Mucosa of descending colon (tissue), 3 donors: ENCODE measurements at regions not wholly inside any gene's neighbourhood (a gene's known extent, or its start where the extent isn't known, plus 50 kb on each side); places are given as distances from the start of the nearest gene placed in this dataset.

Source experiments
- ATAC-seq: fragments of 200-7000 bp; cut with Tn5 transposase; one replicate; pipeline ENCODE4 v1.9.1; 2020; ENCODE audit warnings: mild to moderate bottlenecking, moderate library complexity
- DNase-seq, 3 donors: peaks; one replicate each; pipeline ENCODE4 v3.0.0-alpha.2; 2020
- H3K36me3 ChIP-seq: fragments of 200-600 bp; one replicate; pipeline ENCODE4 v1.8.0; 2021; ENCODE audit warnings: low read depth, mild to moderate bottlenecking
- H3K4me1 ChIP-seq: fragments of 200-600 bp; one replicate; pipeline ENCODE4 v1.8.0; 2021; ENCODE audit warnings: low read depth, mild to moderate bottlenecking
- H3K4me3 ChIP-seq: fragments of 200-600 bp; one replicate; pipeline ENCODE4 v1.8.0; 2021; ENCODE audit warnings: mild to moderate bottlenecking
- H3K9me3 ChIP-seq: fragments of 200-600 bp; one replicate; pipeline ENCODE4 v1.8.0; 2021; ENCODE audit warnings: mild to moderate bottlenecking
- intact Hi-C, 2 donors: fragments of 100-400 bp; cut with DNase I in 1 of 2; cut with micrococcal nuclease in 1 of 2; formaldehyde crosslinking; loops; one replicate each; pipeline versions ENCODE4 v1.11.0 to v1.11.1; 2022; cut with DNase I, micrococcal nuclease
- TF ChIP-seq, protein P1 (sequence below): fragments of 200-600 bp; IDR thresholded peaks from one replicate; pipeline ENCODE4 v1.8.0; 2022; ENCODE audit warnings: antibody characterized with exemption, mild to moderate bottlenecking
- donor health status: DM: no; HTN: no; CAD: no; lungs with moderate emphysema.
- donor health status: DM: no; HTN: no; CAD: no.
- donor health status: DM: no; HTN: yes; CAD: no.

DNA sequence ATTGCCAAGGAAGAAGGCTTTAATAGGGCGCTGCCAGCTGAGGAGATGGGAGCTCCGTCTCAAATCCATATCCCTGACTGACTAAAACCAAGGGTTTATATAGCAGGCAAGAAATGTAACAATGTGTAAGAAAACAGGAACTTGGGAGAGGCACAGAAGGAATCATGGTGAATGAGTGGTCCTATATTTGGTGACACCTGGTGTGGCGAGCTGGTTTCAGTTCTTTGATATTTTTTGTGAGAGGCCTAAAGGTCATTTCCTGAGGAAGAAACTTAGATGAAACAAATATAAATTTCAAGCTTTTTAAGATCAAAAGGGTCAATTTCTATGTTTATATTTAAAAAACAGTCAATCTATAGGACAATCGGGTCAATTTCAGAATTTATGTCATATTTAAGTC is 826.3 kb downstream of the SLITRK6 start:
- DNase-seq (no peak), ATAC-seq (no peak)
- no peak overlapping the region for H3K4me3 ChIP-seq
- TF ChIP-seq, protein P1, sequence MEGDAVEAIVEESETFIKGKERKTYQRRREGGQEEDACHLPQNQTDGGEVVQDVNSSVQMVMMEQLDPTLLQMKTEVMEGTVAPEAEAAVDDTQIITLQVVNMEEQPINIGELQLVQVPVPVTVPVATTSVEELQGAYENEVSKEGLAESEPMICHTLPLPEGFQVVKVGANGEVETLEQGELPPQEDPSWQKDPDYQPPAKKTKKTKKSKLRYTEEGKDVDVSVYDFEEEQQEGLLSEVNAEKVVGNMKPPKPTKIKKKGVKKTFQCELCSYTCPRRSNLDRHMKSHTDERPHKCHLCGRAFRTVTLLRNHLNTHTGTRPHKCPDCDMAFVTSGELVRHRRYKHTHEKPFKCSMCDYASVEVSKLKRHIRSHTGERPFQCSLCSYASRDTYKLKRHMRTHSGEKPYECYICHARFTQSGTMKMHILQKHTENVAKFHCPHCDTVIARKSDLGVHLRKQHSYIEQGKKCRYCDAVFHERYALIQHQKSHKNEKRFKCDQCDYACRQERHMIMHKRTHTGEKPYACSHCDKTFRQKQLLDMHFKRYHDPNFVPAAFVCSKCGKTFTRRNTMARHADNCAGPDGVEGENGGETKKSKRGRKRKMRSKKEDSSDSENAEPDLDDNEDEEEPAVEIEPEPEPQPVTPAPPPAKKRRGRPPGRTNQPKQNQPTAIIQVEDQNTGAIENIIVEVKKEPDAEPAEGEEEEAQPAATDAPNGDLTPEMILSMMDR, result no peak
- no peaks in the 10 kb centered on the region for H3K9me3 ChIP-seq
- intact Hi-C loops, result no loop called here
- H3K36me3 ChIP-seq, result no peaks in the 10 kb centered on the region
- no peaks in the 10 kb centered on the region for H3K4me1 ChIP-seq

- no peaks in the 10 kb centered on the region for H3K9me3 ChIP-seq
- H3K4me1 ChIP-seq, result no peaks in the 10 kb centered on the region
- TF ChIP-seq, protein P1, result no peak
- DNase-seq (no peak), ATAC-seq (no peak)
- intact Hi-C loops, result no loop called here
- H3K36me3 ChIP-seq, result no peaks in the 10 kb centered on the region
- no peak overlapping the region for H3K4me3 ChIP-seq
These were observed 836.4 kb downstream of the SLITRK6 start for GRCh38 chr13:84962849-84963248.

GRCh38 chr13:84962141-84962750 is 837.0 kb downstream of the SLITRK6 start:
- DNase-seq, result no peak
- H3K4me3 ChIP-seq, result no peak overlapping the region
- no peaks in the 10 kb centered on the region for H3K9me3 ChIP-seq
- intact Hi-C loops, result no loop called here
- TF ChIP-seq, protein P1, result no peak
- H3K36me3 ChIP-seq, result no peaks in the 10 kb centered on the region
- H3K4me1 ChIP-seq, result no peaks in the 10 kb centered on the region
- no peak for ATAC-seq

DNA sequence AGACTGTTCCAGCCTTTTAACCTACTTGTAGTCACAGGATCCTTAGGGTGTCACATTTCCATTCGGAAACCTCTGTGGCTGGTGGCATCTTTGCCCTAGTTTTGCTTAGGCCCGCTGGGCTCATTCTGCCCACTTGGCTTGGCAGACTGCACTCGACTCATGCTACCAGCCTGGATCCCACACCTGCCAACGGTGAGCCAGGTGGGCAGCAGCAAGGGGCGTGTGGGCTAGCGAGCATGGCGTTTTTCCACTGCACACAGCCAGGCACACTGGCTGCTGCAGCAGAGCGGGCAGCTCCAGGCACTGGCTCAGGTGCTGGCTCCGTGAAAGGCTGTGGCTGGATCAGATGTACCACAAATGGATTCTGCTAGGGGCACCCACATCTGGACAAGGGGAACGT is 838.2 kb downstream of the SLITRK6 start:
- H3K36me3 ChIP-seq, result no peaks in the 10 kb centered on the region
- intact Hi-C loops, result no loop called here
- TF ChIP-seq, protein P1, result no peak
- H3K4me1 ChIP-seq, result no peaks in the 10 kb centered on the region
- no peak overlapping the region for H3K4me3 ChIP-seq
- no peak for ATAC-seq
- H3K9me3 ChIP-seq, result no peaks in the 10 kb centered on the region
- no peak for DNase-seq

DNA sequence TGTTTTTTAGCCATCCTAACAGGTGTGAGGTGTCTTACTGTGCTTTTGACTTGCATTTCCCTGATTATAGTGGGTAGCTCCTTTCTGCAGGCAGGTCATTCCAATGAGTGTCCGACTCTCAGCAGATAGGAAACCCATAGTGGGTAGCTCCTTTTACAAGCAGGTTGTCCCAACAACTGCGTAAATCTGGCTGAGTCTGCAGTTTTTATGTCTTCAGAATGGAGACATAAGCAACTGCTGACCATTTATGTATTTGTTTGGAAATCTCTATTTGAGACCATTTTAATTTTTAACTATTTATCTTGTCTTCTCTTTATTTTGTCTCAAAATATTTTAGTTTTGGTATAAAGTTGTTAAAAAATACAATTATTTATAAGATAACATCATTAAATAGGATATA is 839.4 kb downstream of the SLITRK6 start:
- Histone ChIP-seq H3K36me3 (no peaks in the 10 kb centered on the region), H3K4me1 (no peaks in the 10 kb centered on the region), H3K9me3 (no peaks in the 10 kb centered on the region), H3K4me3 (no peak overlapping the region)
- ATAC-seq, result no peak
- DNase-seq, result no peak
- intact Hi-C loops, result no loop called here
- TF ChIP-seq, protein P1, result no peak

DNA sequence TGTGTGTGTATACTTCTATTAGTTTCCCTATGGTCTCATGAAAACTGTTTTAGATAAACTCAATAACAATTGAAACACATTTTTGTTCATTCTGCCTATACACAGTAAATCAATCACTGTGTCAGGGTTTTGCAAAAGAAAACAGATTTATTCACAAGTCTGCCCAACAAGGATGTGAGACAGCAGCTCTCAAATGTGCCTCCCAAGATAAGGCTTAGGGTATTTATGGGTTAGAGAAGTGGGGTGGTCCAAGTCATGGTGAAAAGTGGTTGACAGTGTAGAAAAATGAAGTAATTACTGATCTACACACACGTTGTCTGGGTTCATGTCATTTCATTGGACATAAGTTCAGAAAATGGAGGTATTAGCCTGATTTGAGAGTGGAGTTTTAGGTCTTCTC is 844.6 kb downstream of the SLITRK6 start:
- Histone ChIP-seq H3K4me1 (no peaks in the 10 kb centered on the region), H3K36me3 (no peaks in the 10 kb centered on the region), H3K9me3 (no peaks in the 10 kb centered on the region), H3K4me3 (no peak overlapping the region)
- ATAC-seq (no peak), DNase-seq (no peak)
- TF ChIP-seq, protein P1, result no peak
- intact Hi-C loops, result no loop called here
